Neural progenitor cell (in vitro differentiated cells): ENCODE measurements at regions not wholly inside any gene's neighbourhood (a gene's known extent, or its start where the extent isn't known, plus 50 kb on each side); places are given as distances from the start of the nearest gene placed in this dataset.

Source experiments
- DNase-seq: peaks from one replicate; pipeline ENCODE4 v3.0.0-alpha.2; 2016; ENCODE audit warnings: low spot score
- H2AFZ ChIP-seq: fragments of 200-600 bp; sonication (generic); replicated peaks from 2 replicates; pipeline ENCODE4 v1.6.1; 2016; ENCODE audit warnings: antibody characterized with exemption
- H3F3A ChIP-seq: fragments of 200-600 bp; sonication (generic); 2 replicates; pipeline ENCODE4 v1.6.1; 2016; ENCODE audit warnings: antibody characterized with exemption, low read depth
- H3K27ac ChIP-seq: fragments of 200-600 bp; sonication (generic); 2 replicates; pipeline ENCODE4 v1.5.1; 2016; ENCODE audit warnings: mild to moderate bottlenecking
- H3K27me3 ChIP-seq: fragments of 200-600 bp; sonication (generic); 2 replicates; pipeline ENCODE4 v1.6.1; 2016; ENCODE audit warnings: mild to moderate bottlenecking, moderate library complexity
- H3K36me3 ChIP-seq: fragments of 200-600 bp; sonication (generic); 2 replicates; pipeline ENCODE4 v1.5.1; 2016
- H3K4me1 ChIP-seq: fragments of 200-600 bp; sonication (generic); 2 replicates; pipeline ENCODE4 v1.6.1; 2016; ENCODE audit warnings: mixed run types
- H3K4me2 ChIP-seq: fragments of 200-600 bp; sonication (generic); 2 replicates; pipeline ENCODE4 v1.6.1; 2016
- H3K4me3 ChIP-seq: fragments of 200-600 bp; sonication (generic); 2 replicates; pipeline ENCODE4 v1.5.1; 2016
- H3K79me2 ChIP-seq: fragments of 200-600 bp; sonication (generic); 2 replicates; pipeline ENCODE4 v1.6.1; 2016; ENCODE audit warnings: low read depth
- H3K9ac ChIP-seq: fragments of 200-600 bp; sonication (generic); 2 replicates; pipeline ENCODE4 v1.6.1; 2016
- H3K9me3 ChIP-seq: fragments of 200-600 bp; sonication (generic); 2 replicates; pipeline ENCODE4 v1.5.1; 2016; ENCODE audit warnings: low read depth
- H4K20me1 ChIP-seq: fragments of 200-600 bp; sonication (generic); 2 replicates; pipeline ENCODE4 v1.6.1; 2016; ENCODE audit warnings: low read depth
- H3K27ac Mint-ChIP-seq: 3 replicates; pipeline ENCODE4 v1.8.0; 2021; ENCODE audit warnings: mixed read lengths
- H3K27me3 Mint-ChIP-seq: 2 replicates; pipeline ENCODE4 v1.8.0; 2022; ENCODE audit warnings: low read depth, mild to moderate bottlenecking, inconsistent platforms, moderate library complexity, mixed read lengths; ENCODE audit not compliant: insufficient read depth
- H3K36me3 Mint-ChIP-seq: 3 replicates; pipeline ENCODE4 v1.8.0; 2021; ENCODE audit warnings: mixed read lengths
- H3K4me1 Mint-ChIP-seq: 3 replicates; pipeline ENCODE4 v1.8.0; 2021; ENCODE audit warnings: mixed read lengths
- H3K4me3 Mint-ChIP-seq: 3 replicates; pipeline ENCODE4 v1.8.0; 2021; ENCODE audit warnings: mild to moderate bottlenecking, moderate library complexity, mixed read lengths
- H3K9me3 Mint-ChIP-seq: 3 replicates; pipeline ENCODE4 v1.8.0; 2020; ENCODE audit warnings: mixed read lengths
- CTCF ChIP-seq: fragments of 200-600 bp; sonication (generic); IDR thresholded peaks from 2 replicates; pipeline ENCODE4 v1.5.1; 2017; ENCODE audit warnings: antibody characterized with exemption, mild to moderate bottlenecking
- EZH2 ChIP-seq: fragments of 200-600 bp; sonication (generic); IDR thresholded peaks from 2 replicates; pipeline ENCODE4 v1.6.1; 2017; ENCODE audit warnings: antibody characterized with exemption, mild to moderate bottlenecking, moderate library complexity
- EZH2phosphoT487 ChIP-seq: fragments of 200-600 bp; sonication (generic); IDR thresholded peaks from 2 replicates; pipeline ENCODE4 v1.6.1; 2017; ENCODE audit warnings: antibody characterized with exemption

- H3K9me3 ChIP-seq: no peaks in the 10 kb centered on the region
- no peaks in the 10 kb centered on the region for H3K36me3 ChIP-seq
- H3K27ac ChIP-seq: no peak overlapping the region
- Mint-ChIP-seq H3K9me3 (no peaks in the 10 kb centered on the region), H3K27me3 (peaks cover 12% of the 10 kb centered on the region), H3K4me3 (no peak overlapping the region), H3K27ac (no peak overlapping the region), H3K36me3 (no peaks in the 10 kb centered on the region), H3K4me1 (peaks cover 7% of the 10 kb centered on the region)
- no peak for DNase-seq
- no peaks in the 10 kb centered on the region for H4K20me1 ChIP-seq
- peaks cover 19% of the 10 kb centered on the region for H3K4me1 ChIP-seq
- H3K9ac ChIP-seq: no peak overlapping the region
- no peak for TF ChIP-seq CTCF
- TF ChIP-seq EZH2phosphoT487: no peak
- no peak for TF ChIP-seq EZH2
- H3K27me3 ChIP-seq: peaks cover 24% of the 10 kb centered on the region
- H3K79me2 ChIP-seq: no peaks in the 10 kb centered on the region
- H2AFZ ChIP-seq: no peak overlapping the region
- peaks cover 24% of the 10 kb centered on the region for H3F3A ChIP-seq
- H3K4me3 ChIP-seq: no peak overlapping the region
- H3K4me2 ChIP-seq: no peak overlapping the region
These were observed 109.8 kb downstream of the ETS2 start for GRCh38 chr21:38915546-38915945.

GRCh38 chr21:38914528-38915293, 109.0 kb downstream of the ETS2 start:
- H3K9me3 ChIP-seq: no peaks in the 10 kb centered on the region
- peaks cover 24% of the 10 kb centered on the region for H3K27me3 ChIP-seq
- peaks cover 19% of the 10 kb centered on the region for H3K4me1 ChIP-seq
- H3K36me3 Mint-ChIP-seq: no peaks in the 10 kb centered on the region
- H3K27me3 Mint-ChIP-seq: peaks cover 12% of the 10 kb centered on the region
- H3K27ac Mint-ChIP-seq: no peak overlapping the region
- H3F3A ChIP-seq: peaks cover 24% of the 10 kb centered on the region
- TF ChIP-seq CTCF (no peak), EZH2 (no peak)
- H3K27ac ChIP-seq: no peak overlapping the region
- no peak overlapping the region for H2AFZ ChIP-seq
- H3K4me3 Mint-ChIP-seq: no peak overlapping the region
- H3K9ac ChIP-seq: no peak overlapping the region
- peak overlapping the region; percentile 8 for H3K4me2 ChIP-seq
- peaks cover 7% of the 10 kb centered on the region for H3K4me1 Mint-ChIP-seq
- H3K79me2 ChIP-seq: no peaks in the 10 kb centered on the region
- H3K9me3 Mint-ChIP-seq: no peaks in the 10 kb centered on the region
- no peak overlapping the region for H3K4me3 ChIP-seq
- H4K20me1 ChIP-seq: no peaks in the 10 kb centered on the region
- H3K36me3 ChIP-seq: no peaks in the 10 kb centered on the region
- no peak for DNase-seq

GRCh38 chr21:38913893-38914527, 108.3 kb downstream of the ETS2 start:
- peaks cover 12% of the 10 kb centered on the region for H3K27me3 Mint-ChIP-seq
- H3K4me1 Mint-ChIP-seq: peaks cover 7% of the 10 kb centered on the region
- no peak for DNase-seq
- no peak overlapping the region for H3K4me3 Mint-ChIP-seq
- Histone ChIP-seq H3K9me3 (no peaks in the 10 kb centered on the region), H3F3A (peaks cover 24% of the 10 kb centered on the region), H3K9ac (no peak overlapping the region), H3K79me2 (no peaks in the 10 kb centered on the region), H3K27me3 (peaks cover 24% of the 10 kb centered on the region), H3K4me3 (no peak overlapping the region), H3K4me1 (peaks cover 19% of the 10 kb centered on the region), H2AFZ (no peak overlapping the region), H3K36me3 (no peaks in the 10 kb centered on the region), H4K20me1 (no peaks in the 10 kb centered on the region), H3K4me2 (peak overlapping the region; percentile 84), H3K27ac (no peak overlapping the region)
- no peaks in the 10 kb centered on the region for H3K9me3 Mint-ChIP-seq
- H3K36me3 Mint-ChIP-seq: no peaks in the 10 kb centered on the region
- no peak overlapping the region for H3K27ac Mint-ChIP-seq
- TF ChIP-seq CTCF: no peak
- no peak for TF ChIP-seq EZH2phosphoT487
